Mammary epithelial cell (primary cell): ENCODE measurements at regions not wholly inside any gene's neighbourhood (a gene's known extent, or its start where the extent isn't known, plus 50 kb on each side); places are given as distances from the start of the nearest gene placed in this dataset.

ENCODE experiments used
- CTCF ChIP-seq, 2 donors: IDR thresholded peaks in 1 of 2; conservative IDR thresholded peaks in 1 of 2; 2 replicates each; pipeline ENCODE4 v1.5.1; 2011 to 2012; ENCODE audit warnings: inconsistent platforms in 2 of 2, low read length in 2 of 2, mild to moderate bottlenecking in 2 of 2, control low read depth in 1 of 2, low read depth in 1 of 2; ENCODE audit not compliant: insufficient read depth in 1 of 2; ENCODE audit errors: extremely low read depth in 1 of 2
- EZH2 ChIP-seq: IDR thresholded peaks from 2 replicates; pipeline ENCODE4 v1.6.1; 2012; ENCODE audit warnings: low read length, inconsistent platforms, borderline replicate concordance

GRCh38 chr4:154078504-154079350, 289.8 kb upstream of the SFRP2 start:
- TF ChIP-seq EZH2 = no peak
- no peak for TF ChIP-seq CTCF (conservative IDR thresholded peaks at IDR 0.05 in 1 of 2, IDR thresholded peaks at IDR 0.05 in 1 of 2; ENCODE audit: extremely low read depth in 1 of 2, insufficient read depth in 1 of 2, low read depth in 1 of 2, low read length in 2 of 2)
